Right lung (tissue), 2 donors: ENCODE measurements at regions not wholly inside any gene's neighbourhood (a gene's known extent, or its start where the extent isn't known, plus 50 kb on each side); places are given as distances from the start of the nearest gene placed in this dataset.

Source experiments
- DNase-seq, 2 donors: peaks; one replicate each; pipeline ENCODE4 v3.0.0-alpha.2; 2013

DNA sequence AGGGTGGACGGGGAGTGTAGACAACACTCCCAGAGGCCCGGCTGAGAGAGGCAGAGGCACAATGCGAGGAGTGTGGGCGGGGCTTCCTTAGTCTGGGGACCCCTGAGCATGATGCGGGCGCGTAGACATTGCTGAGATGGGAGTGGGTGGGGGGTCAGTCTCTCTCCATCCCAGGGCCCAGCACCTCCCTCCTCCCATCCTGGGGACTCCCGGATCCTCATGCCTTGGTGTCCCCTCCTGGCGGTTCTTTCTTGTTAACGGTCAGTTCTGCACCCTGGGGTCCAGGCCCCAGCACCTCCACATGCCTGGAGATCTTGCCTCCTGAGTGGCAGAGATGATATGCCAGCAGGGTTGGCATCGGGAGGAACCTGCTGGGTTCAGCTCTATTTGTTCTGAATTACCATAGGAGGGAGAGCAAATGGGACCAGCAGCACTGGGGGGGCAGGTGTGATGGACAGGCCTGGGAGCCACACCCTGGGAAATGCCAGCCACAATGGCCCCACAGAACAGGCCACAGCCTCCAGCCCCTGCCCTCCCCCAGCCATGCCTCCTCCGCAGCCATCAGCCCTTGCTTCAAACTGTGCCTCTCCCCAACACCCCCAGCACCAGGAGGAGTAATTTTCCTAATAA, 55.7 kb downstream of the RTL6 start:
- no peak for DNase-seq

GRCh38 chr22:44441401-44442185, 56.4 kb downstream of the RTL6 start:
- DNase-seq: no peak

DNA sequence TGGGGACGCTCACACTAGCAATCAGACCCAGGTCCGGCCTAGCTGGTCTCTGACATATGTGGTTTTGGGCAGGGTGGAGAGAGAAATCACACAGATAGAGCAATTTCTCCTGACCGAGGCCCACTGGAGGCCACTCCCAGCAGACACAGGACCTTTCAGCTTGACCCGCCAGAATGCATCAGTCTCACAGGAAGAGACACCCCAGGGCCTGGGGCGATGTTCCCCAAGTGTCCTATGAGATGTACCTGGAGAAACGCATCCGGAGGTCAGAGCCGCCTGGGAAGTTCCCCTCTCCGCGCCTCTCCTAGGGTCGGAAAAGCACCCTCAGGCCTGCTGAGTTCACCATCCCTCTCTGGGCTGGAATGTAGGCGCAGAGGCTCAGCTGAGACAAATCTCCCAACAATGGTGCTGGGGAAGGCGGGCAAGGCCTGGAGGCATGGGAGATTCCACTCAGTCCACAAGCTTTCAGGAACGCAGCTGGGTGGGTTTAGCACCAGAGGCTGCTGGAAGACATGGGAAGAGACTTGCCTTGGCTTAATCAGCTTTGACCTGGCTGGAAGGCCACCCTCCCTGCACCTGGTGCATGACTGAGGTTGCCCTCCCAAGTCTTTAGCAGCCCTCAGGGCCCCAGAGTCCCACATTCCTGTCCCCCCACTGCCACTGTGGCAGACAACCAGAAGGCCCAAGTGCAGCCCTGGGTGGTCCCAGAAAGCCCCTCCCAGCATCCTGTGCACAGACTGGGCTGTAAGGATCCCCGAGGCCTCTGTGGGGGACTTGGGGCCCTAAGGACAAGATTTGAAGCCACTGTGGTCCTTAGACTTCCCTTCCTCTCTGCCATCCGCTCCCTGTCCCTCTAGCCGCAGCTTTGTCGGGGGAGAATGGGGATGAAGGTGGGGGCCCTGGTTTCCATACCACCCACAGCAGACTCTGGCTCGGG, 57.5 kb downstream of the RTL6 start:
- DNase-seq: no peak

DNA sequence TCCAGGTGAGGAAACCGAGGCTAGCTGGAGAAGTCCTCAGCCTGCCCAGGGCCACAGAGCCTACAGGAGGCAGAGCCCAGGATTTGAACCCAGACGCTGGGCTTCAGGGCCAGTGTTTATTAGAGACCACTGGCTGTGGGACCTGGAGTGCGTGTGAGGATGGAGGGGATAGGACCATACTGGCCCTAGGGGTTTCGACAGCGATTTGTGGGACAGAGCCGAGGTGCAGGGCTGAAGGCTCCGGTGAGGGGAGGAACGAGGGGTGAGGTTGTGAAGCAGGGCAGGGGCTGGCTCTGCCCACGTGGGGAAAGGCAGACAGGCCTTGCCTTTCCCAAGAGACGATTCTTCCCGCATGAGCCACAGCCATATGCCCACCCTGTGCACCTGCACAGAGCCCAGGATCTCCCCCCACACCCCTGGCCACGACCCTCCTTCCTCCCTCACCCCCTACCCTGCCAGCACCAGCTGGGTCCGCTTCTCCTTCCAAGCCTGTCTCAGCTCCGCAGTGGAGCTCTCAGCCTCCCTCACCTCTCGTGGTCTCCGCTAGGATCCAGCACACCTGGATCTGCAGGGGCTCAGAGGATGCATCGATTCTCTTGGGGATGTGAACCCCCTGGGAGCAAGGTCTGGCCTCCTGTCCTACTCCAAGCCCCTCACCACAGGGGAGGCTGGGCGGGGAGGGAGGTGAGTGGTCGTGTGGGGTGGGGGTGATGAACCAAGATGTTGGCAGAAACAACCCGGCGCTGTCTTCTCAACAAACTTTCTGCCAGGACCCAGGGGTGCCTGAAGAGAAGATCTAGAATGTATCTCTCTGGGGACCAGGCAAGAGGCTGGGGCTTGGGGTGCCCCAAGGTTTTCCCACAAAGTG, 58.4 kb downstream of the RTL6 start:
- DNase-seq: no peak

DNA sequence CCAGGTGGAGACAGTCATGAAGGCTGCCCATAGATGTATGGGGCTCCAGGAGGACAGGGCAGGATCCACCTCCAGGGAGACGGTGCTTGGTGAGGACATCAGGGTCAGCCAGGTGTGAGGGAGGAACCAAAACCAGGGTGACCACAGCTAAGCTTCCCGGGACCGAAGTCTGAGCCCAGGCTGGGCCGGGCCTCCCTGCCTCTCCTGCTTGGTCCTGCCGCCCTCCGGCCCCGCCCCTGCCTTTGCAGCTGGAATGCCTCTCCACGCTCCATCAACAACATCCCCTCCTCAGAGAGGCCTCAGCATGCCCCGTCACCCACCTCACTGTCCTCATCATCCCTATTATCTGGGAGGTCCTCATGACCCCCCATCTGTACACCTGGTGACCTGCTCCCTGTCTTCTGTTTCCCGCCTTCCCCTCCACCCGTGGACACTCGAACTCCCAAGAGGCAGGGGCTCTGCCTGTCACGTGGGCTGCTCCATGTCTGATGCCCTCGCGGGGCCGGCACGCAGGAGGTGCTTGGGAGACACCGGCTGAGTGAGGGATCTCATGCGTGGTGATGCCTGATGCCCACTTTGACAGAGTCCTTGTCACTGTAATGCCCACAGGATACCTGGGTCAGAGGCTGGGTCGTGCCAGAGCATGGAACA, 59.4 kb downstream of the RTL6 start:
- no peak for DNase-seq

GRCh38 chr22:44438056-44438455, 60.0 kb downstream of the RTL6 start:
- no peak for DNase-seq

- DNase-seq: no peak
Observed at GRCh38 chr22:44437216-44438055, 60.6 kb downstream of the RTL6 start.

DNA sequence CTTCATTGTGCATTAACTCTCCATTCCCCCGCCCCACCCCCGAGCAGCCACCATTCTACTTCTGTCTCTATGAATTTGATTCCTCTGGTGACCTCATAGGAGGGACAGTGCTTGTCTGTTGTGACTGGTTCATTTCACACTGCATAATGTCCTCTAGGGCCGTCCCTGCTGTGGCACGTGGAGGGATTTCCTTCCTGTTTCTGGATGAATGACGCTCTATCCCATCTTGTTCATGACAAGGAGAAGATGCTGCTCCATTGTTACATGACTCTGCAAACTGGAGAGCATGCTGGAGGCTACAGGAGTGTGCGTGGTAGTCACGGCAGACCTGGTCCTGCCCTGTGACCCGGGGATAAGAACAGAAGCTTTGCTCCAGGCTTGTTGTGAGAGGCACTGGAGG, 61.3 kb downstream of the RTL6 start:
- DNase-seq: no peak

DNA sequence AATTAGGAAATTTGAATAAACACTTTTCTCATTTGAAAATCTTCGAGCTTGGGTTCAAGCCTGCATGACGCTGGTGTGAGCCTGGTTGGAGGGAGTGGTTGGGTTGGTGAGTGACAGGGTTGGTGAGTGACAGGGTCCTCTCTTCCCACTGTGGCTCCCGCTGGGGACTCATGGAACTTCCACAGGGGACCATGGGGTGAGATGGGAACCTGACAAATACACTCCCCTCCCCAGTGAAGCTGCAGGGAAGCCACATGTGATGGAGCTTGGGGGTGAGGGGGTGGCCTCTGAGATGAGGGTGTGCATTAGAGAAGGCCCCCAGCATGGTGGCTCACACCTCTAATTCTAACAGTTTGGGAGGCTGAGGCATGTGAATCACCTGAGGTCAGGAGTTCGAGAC, 66.8 kb downstream of the RTL6 start:
- no peak for DNase-seq

DNA sequence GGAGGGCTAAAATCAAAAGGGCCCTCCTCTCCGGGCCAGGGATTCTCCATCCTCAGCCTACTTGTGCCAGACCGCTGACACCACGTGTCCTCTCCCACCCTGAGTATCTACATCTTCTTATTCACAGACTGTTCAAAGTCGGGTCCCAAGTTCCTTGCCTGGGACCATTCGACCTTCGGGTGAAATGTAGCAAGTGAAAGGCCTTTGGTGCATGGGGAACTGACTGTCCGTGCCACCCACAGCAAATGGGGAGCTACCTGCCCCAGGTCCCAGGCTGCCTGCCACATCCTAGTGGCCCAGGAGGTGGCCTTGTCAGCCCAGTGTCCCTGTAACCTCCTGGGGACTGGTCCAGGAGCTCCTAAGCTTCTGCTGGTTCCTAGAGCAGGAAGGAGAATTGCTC, 67.3 kb downstream of the RTL6 start:
- no peak for DNase-seq

DNA sequence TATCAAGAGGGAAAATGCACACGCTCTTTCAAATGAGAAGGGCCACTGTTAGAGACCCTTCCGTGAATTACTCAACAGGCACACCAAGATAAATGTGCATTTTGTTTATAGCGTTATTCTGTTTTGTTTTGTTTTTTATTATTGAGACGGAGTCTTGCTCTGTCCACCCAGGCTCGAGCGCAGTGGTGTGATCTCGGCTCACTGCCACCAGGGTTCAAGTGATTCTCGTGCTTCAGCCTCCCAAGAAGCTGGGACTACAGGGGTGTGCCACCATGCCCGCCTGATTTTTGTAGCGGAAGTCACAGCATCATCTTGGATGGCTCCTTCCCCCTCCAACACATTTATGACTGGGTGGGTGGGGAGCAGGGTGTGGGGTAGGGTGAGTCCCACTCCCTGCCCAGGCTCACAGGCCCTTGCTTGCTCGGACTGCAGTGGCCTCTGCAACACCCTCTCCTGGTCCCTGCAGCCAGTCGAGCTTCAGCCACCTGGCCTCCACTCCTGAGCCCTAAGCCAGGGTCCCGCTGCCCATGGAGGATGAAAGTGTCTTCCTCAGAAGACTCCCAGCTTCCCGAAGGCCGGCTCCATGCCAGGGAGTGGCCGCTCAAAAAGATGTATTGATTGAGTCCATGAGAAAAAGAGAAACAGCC, 68.0 kb downstream of the RTL6 start:
- DNase-seq: no peak

GRCh38 chr22:44428941-44429830, 68.8 kb downstream of the RTL6 start:
- DNase-seq: no peak

- DNase-seq: no peak
Observed at GRCh38 chr22:44427611-44428470, 70.2 kb downstream of the RTL6 start.

DNA sequence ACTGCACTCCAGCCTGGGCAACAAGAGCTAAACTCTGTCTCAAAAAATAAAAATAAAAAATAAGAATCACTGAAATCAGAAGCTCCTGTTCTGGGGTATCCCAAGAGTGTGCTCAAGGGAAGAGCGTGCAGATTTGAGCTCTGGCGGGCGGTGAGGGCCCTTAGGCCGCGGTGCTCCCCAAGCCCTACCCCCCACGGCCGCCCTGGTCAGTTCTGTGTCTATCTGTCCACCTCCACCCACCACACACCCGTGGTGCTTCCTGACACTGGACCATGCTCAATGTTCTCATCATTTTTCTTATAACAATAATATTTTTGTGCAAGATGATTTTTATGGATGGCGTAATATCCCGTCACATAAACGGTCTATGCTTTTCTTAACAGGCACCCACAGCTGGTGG, 71.1 kb downstream of the RTL6 start:
- DNase-seq: no peak

- no peak for DNase-seq
Observed at GRCh38 chr22:44425694-44426045, 72.4 kb downstream of the RTL6 start.

GRCh38 chr22:44424867-44425693, 73.0 kb downstream of the RTL6 start:
- peak; percentile 63 to 71 for DNase-seq

DNA sequence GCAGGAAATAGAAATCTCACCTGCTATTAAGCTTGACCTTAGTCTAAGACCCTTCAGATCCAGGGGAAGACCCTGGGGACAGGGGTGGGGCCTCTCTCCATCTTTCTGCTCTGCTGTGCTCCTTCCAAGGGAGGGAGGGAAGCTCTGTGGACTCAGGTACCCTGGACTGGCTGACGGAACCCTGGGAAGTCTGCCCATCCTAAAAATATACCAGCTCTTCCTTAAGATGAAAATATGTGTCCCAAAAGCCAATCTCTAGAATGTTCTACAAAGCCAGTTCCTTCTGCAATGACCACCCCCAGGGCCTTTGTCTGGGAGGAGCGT, 73.7 kb downstream of the RTL6 start:
- no peak for DNase-seq
